H1 (cell line): ENCODE measurements at regions not wholly inside any gene's neighbourhood (a gene's known extent, or its start where the extent isn't known, plus 50 kb on each side); places are given as distances from the start of the nearest gene placed in this dataset.

Source experiments
- CTCF ChIA-PET: fragments of 300-600 bp; sonication (Branson Sonifier 250); formaldehyde crosslinking; loops from one replicate; lab custom pipeline; 2021; ENCODE audit not compliant: partially characterized antibody; lab: Charles Lee
- POLR2A ChIA-PET: fragments of 300-600 bp; sonication (Branson Sonifier 250); formaldehyde crosslinking; loops from one replicate; lab custom pipeline; 2021; ENCODE audit warnings: inconsistent platforms; ENCODE audit not compliant: partially characterized antibody; lab: Charles Lee
- DNase-seq, 2 experiments: peaks; one replicate each; pipeline versions ENCODE4 v3.0.0 to v3.0.0-alpha.2; 2010 to 2022; ENCODE audit warnings: low spot score in 2 of 2, low read depth in 1 of 2, mixed read lengths in 1 of 2
- FAIRE-seq: peaks from 2 replicates; lab custom pipeline; 2011; peaks lifted over from hg19 to GRCh38; lab: Jason Lieb, UNC
- H2AFZ ChIP-seq: 2 replicates; pipeline ENCODE4 v1.8.1; 2012; ENCODE audit warnings: low read length, inconsistent platforms
- H2AK5ac ChIP-seq: 2 replicates; pipeline ENCODE4 v1.6.1; 2013; ENCODE audit warnings: low read depth, low read length
- H2BK120ac ChIP-seq: replicated peaks from 2 replicates; pipeline ENCODE3; 2013; ENCODE audit warnings: low read depth, low read length, inconsistent platforms
- H2BK12ac ChIP-seq: 2 replicates; pipeline ENCODE4 v1.6.1; 2013; ENCODE audit warnings: low read depth, low read length
- H2BK15ac ChIP-seq: 2 replicates; pipeline ENCODE4 v1.6.1; 2013; ENCODE audit warnings: low read length
- H2BK20ac ChIP-seq: 2 replicates; pipeline ENCODE4 v1.6.1; 2013; ENCODE audit warnings: low read length
- H2BK5ac ChIP-seq: 2 replicates; pipeline ENCODE4 v1.6.1; 2013; ENCODE audit warnings: low read depth, low read length
- H3K14ac ChIP-seq: 2 replicates; pipeline ENCODE4 v1.6.1; 2013; ENCODE audit warnings: inconsistent platforms; ENCODE audit not compliant: insufficient read length
- H3K18ac ChIP-seq: 2 replicates; pipeline ENCODE4 v1.6.1; 2013; ENCODE audit warnings: low read length; ENCODE audit errors: extremely low read depth
- H3K23ac ChIP-seq: 2 replicates; pipeline ENCODE4 v1.6.1; 2013; ENCODE audit warnings: inconsistent platforms; ENCODE audit not compliant: insufficient read length
- H3K23me2 ChIP-seq: 2 replicates; pipeline ENCODE4 v1.6.1; 2013; ENCODE audit warnings: low read depth, low read length
- H3K27ac ChIP-seq: 2 replicates; pipeline ENCODE4 v1.6.1; 2011; ENCODE audit warnings: low read depth, low read length, inconsistent platforms
- H3K27me3 ChIP-seq, 4 experiments: replicated peaks in 1 of 4; 1 replicate in 1 of 4; 2 replicates in 3 of 4; pipeline versions ENCODE4 v1.6.1 to v1.8.1; 2011 to 2013; ENCODE audit warnings: low read length in 3 of 4, mild to moderate bottlenecking in 3 of 4, inconsistent platforms in 2 of 4, mixed read lengths in 2 of 4, moderate library complexity in 1 of 4; ENCODE audit not compliant: control insufficient read depth in 3 of 4, insufficient read depth in 3 of 4; ENCODE audit errors: extremely low read depth in 1 of 4
- H3K36me3 ChIP-seq, 4 experiments: 2 replicates each; pipeline versions ENCODE4 v1.6.1 to v1.8.1; 2011 to 2013; ENCODE audit warnings: mild to moderate bottlenecking in 4 of 4, low read length in 3 of 4, moderate library complexity in 2 of 4, control low read depth in 1 of 4, inconsistent platforms in 1 of 4; ENCODE audit not compliant: insufficient read depth in 4 of 4, control insufficient read depth in 2 of 4
- H3K4ac ChIP-seq: replicated peaks from 2 replicates; pipeline ENCODE3; 2013; ENCODE audit warnings: low read length, low read depth, mixed read lengths, inconsistent platforms; ENCODE audit not compliant: insufficient read length
- H3K4me1 ChIP-seq, 4 experiments: replicated peaks in 1 of 4; 1 replicate in 1 of 4; 2 replicates in 3 of 4; pipeline versions ENCODE4 v1.6.1 to v1.8.1; 2011 to 2013; ENCODE audit warnings: low read length in 3 of 4, inconsistent platforms in 2 of 4, mixed read lengths in 1 of 4; ENCODE audit not compliant: insufficient read depth in 4 of 4, control insufficient read depth in 3 of 4
- H3K4me2 ChIP-seq, 2 experiments: 2 replicates each; pipeline versions ENCODE4 v1.6.1 to v1.8.1; 2011 to 2013; ENCODE audit warnings: low read depth in 2 of 2, low read length in 2 of 2, control low read depth in 1 of 2, inconsistent platforms in 1 of 2, mild to moderate bottlenecking in 1 of 2; ENCODE audit not compliant: insufficient read depth in 1 of 2
- H3K4me3 ChIP-seq, 4 experiments: fragments of 200-600, 300-600 bp in 1 of 4; sonication (generic), shearing (Covaris generic), sonication (Bioruptor Twin) in 1 of 4; 2 replicates each; pipeline versions ENCODE4 v1.5.1 to v1.8.1; 2011 to 2016; ENCODE audit warnings: low read length in 4 of 4, low read depth in 3 of 4, control low read depth in 2 of 4, inconsistent platforms in 2 of 4, mild to moderate bottlenecking in 2 of 4, mixed read lengths in 1 of 4, moderate library complexity in 1 of 4; ENCODE audit not compliant: insufficient read depth in 2 of 4; ENCODE audit errors: extremely low read depth in 1 of 4
- H3K56ac ChIP-seq: replicated peaks from 2 replicates; pipeline ENCODE3; 2013; ENCODE audit warnings: low read depth, mild to moderate bottlenecking, mixed read lengths, low read length, inconsistent platforms; ENCODE audit not compliant: insufficient read length
- H3K79me1 ChIP-seq: 2 replicates; pipeline ENCODE4 v1.6.1; 2013; ENCODE audit warnings: low read depth, low read length, control low read depth
- H3K79me2 ChIP-seq, 2 experiments: 2 replicates each; pipeline versions ENCODE4 v1.6.1 to v1.8.1; 2012 to 2013; ENCODE audit warnings: low read length in 2 of 2, mild to moderate bottlenecking in 2 of 2, inconsistent platforms in 1 of 2; ENCODE audit not compliant: insufficient read depth in 2 of 2, control insufficient read depth in 1 of 2
- H3K9ac ChIP-seq, 4 experiments: replicated peaks in 1 of 4; 1 replicate in 1 of 4; 2 replicates in 3 of 4; pipeline versions ENCODE4 v1.6.1 to v1.8.1; 2011 to 2013; ENCODE audit warnings: low read depth in 3 of 4, low read length in 3 of 4, control low read depth in 2 of 4, mild to moderate bottlenecking in 2 of 4, moderate library complexity in 2 of 4, inconsistent platforms in 1 of 4; ENCODE audit errors: extremely low read depth in 1 of 4
- H3K9me3 ChIP-seq, 2 experiments: 2 replicates each; pipeline versions ENCODE4 v1.6.1 to v1.8.1; 2012 to 2013; ENCODE audit warnings: mild to moderate bottlenecking in 2 of 2, moderate library complexity in 2 of 2, control low read depth in 1 of 2, inconsistent platforms in 1 of 2, low read depth in 1 of 2, low read length in 1 of 2, mixed read lengths in 1 of 2; ENCODE audit not compliant: insufficient read depth in 2 of 2
- H4K20me1 ChIP-seq, 2 experiments: replicated peaks in 1 of 2; 2 replicates each; pipeline versions ENCODE3 to v1.8.1; 2011 to 2013; ENCODE audit warnings: inconsistent platforms in 2 of 2, low read length in 2 of 2, mild to moderate bottlenecking in 1 of 2; ENCODE audit not compliant: insufficient read depth in 2 of 2, control insufficient read depth in 1 of 2
- H4K5ac ChIP-seq: 2 replicates; pipeline ENCODE4 v1.6.1; 2013; ENCODE audit warnings: low read length, low read depth, mixed read lengths, inconsistent platforms; ENCODE audit not compliant: insufficient read length
- H4K8ac ChIP-seq: 2 replicates; pipeline ENCODE4 v1.8.0; 2013; ENCODE audit warnings: mild to moderate bottlenecking, moderate library complexity, low read length, inconsistent platforms; ENCODE audit not compliant: insufficient read depth; ENCODE audit errors: extremely low read depth
- H4K91ac ChIP-seq: replicated peaks from 2 replicates; pipeline ENCODE3; 2013; ENCODE audit warnings: low read length, mixed read lengths, inconsistent platforms; ENCODE audit not compliant: insufficient read length
- ATF2 ChIP-seq: IDR thresholded peaks from 2 replicates; pipeline ENCODE4 v1.6.1; 2012; ENCODE audit warnings: low read length, inconsistent platforms
- CTCF ChIP-seq, 3 experiments: IDR thresholded peaks; 1 replicate in 2 of 3; 2 replicates in 1 of 3; pipeline versions ENCODE4 v1.5.1 to v1.6.1; 2011; ENCODE audit warnings: low read length in 3 of 3, mild to moderate bottlenecking in 3 of 3, inconsistent platforms in 2 of 3, low read depth in 1 of 3, moderate library complexity in 1 of 3; ENCODE audit not compliant: insufficient read depth in 1 of 3; ENCODE audit errors: control extremely low read depth in 1 of 3
- POLR2AphosphoS5 ChIP-seq: IDR thresholded peaks from 2 replicates; pipeline ENCODE4 v1.6.1; 2011; ENCODE audit warnings: low read depth, low read length
- RAD21 ChIP-seq, 2 experiments: IDR thresholded peaks in 1 of 2; conservative IDR thresholded peaks in 1 of 2; 2 replicates each; pipeline ENCODE4 v1.6.1; 2011; ENCODE audit warnings: low read depth in 2 of 2, low read length in 2 of 2, improper control_type of control experiment in 1 of 2, inconsistent platforms in 1 of 2, mild to moderate bottlenecking in 1 of 2, moderate library complexity in 1 of 2
- RXRA ChIP-seq: IDR thresholded peaks from 2 replicates; pipeline ENCODE4 v1.6.1; 2011; ENCODE audit warnings: low read depth, mild to moderate bottlenecking, low read length, moderate library complexity; ENCODE audit not compliant: insufficient read depth
- WGBS, 2 experiments: shearing (Covaris generic) in 1 of 2; methylation state at CpG; one replicate each; pipeline versions ENCODE4 v1.1.6 to v1.1.7; 2013 to 2015; ENCODE audit warnings: low lambda C conversion rate in 2 of 2, mixed read lengths in 2 of 2, inconsistent platforms in 1 of 2, low coverage in 1 of 2, missing lambda C conversion rate in 1 of 2; ENCODE audit not compliant: insufficient replicate concordance in 2 of 2, insufficient coverage in 1 of 2, insufficient read length in 1 of 2; ENCODE audit errors: extremely low coverage in 1 of 2, missing lambda C conversion rate in 1 of 2; 5-methylcytosine and 5-hydroxymethylcytosine counted together

GRCh38 chr2:151176661-151177060 is 85.0 kb downstream of the RBM43 start:
- TF ChIP-seq ATF2 (no peak), RAD21 (IDR thresholded peaks at IDR 0.05 in 1 of 2, conservative IDR thresholded peaks at IDR 0.05 in 1 of 2; ENCODE audit: low read depth in 2 of 2, low read length in 2 of 2) (peak; percentile 48 to 56), CTCF (IDR thresholded peaks at IDR 0.05; ENCODE audit: control extremely low read depth in 1 of 3, insufficient read depth in 1 of 3, low read depth in 1 of 3, low read length in 3 of 3) (peak in 1 of 3 experiments; percentile 36; a peak in 1 of 4 replicates), POLR2AphosphoS5 (no peak), RXRA (no peak)
- TF ChIP-seq, all 59 proteins: peak for 2
- Histone ChIP-seq H4K20me1 (no peaks in the 10 kb centered on the region), H3K79me1 (no peaks in the 10 kb centered on the region), H3K4me1 (peaks cover 0 to 19% (median 10%) of the 10 kb centered on the region in 4 experiments; a peak in 5 of 7 replicates), H3K27ac (no peak overlapping the region), H3K36me3 (no peaks in the 10 kb centered on the region), H4K8ac (no peak overlapping the region), H3K79me2 (no peaks in the 10 kb centered on the region), H3K56ac (no peak overlapping the region), H3K9me3 (no peaks in the 10 kb centered on the region), H3K23ac (no peak overlapping the region), H2AK5ac (no peak overlapping the region), H2AFZ (no peak overlapping the region), H2BK12ac (no peak overlapping the region), H3K9ac (no peak overlapping the region), H3K4me2 (no peak overlapping the region), H4K5ac (no peak overlapping the region), H3K4ac (no peak overlapping the region), H3K14ac (no peak overlapping the region), H2BK120ac (no peak overlapping the region), H3K27me3 (0 out of 7 replicates have a peak, but pooled peaks cover 0 to 2% (median 0%) of the 10 kb centered on the region in 4 experiments), H2BK5ac (no peak overlapping the region), H4K91ac (no peak overlapping the region), H3K23me2 (no peaks in the 10 kb centered on the region), H3K18ac (no peak overlapping the region), H3K4me3 (no peak overlapping the region), H2BK20ac (no peak overlapping the region), H2BK15ac (no peak overlapping the region)
- ChIA-PET POLR2A (no interaction called here), CTCF (interaction anchor here (0.7 to 5.7 kb wide), 11 partner anchors 9 to 1885 kb away, joined by 3 to 32 read pairs (median 4); no protein-coding TSS in a partner anchor)
- DNase-seq (no peak), FAIRE-seq (no peak)
- WGBS, 2 experiments = 79% methylated on average over 3 of the region's 3 CpGs; no CpG with 5 or more reads in 1 of the 2 experiments
